Activated T-cell treated with anti-CD3 and anti-CD28 coated beads, Interleukin-2, amount 50 U/mL, for 72 hours (primary cell): ENCODE measurements at regions not wholly inside any gene's neighbourhood (a gene's known extent, or its start where the extent isn't known, plus 50 kb on each side); places are given as distances from the start of the nearest gene placed in this dataset.
"Not testable (repeated sequence)": the region's sequence is repeated elsewhere in the genome, so short reads cannot be mapped to it uniquely, and the experiment has no call there.

Source experiments
- ATAC-seq, 2 donors: fragments of 150-1000 bp; cut with Tn5 transposase; replicated peaks in 1 of 2; 2 replicates each; pipeline ENCODE4 v1.10.0; 2021; ENCODE audit warnings: moderate library complexity in 2 of 2, mild to moderate bottlenecking in 1 of 2
- DNase-seq, 2 donors: peaks; one replicate each; pipeline ENCODE4 v3.0.0; 2021 to 2022; ENCODE audit warnings: mixed read lengths in 1 of 2
- H3K27ac Mint-ChIP-seq: one replicate; pipeline ENCODE4 v1.8.0; 2022; ENCODE audit warnings: mild to moderate bottlenecking, moderate library complexity, mixed read lengths
- H3K27me3 Mint-ChIP-seq: one replicate; pipeline ENCODE4 v1.8.0; 2022; ENCODE audit warnings: low read depth, mixed read lengths
- H3K36me3 Mint-ChIP-seq, 2 donors: one replicate each; pipeline ENCODE4 v1.8.0; 2022; ENCODE audit warnings: mixed read lengths in 2 of 2, mild to moderate bottlenecking in 1 of 2; ENCODE audit not compliant: insufficient read depth in 2 of 2
- H3K4me1 Mint-ChIP-seq: one replicate; pipeline ENCODE4 v1.8.0; 2022; ENCODE audit warnings: low read depth, mixed read lengths
- H3K4me3 Mint-ChIP-seq, 2 donors: one replicate each; pipeline ENCODE4 v1.8.0; 2022; ENCODE audit warnings: mild to moderate bottlenecking in 2 of 2, mixed read lengths in 2 of 2, moderate library complexity in 2 of 2
- H3K9me3 Mint-ChIP-seq, 2 donors: one replicate each; pipeline ENCODE4 v1.8.0; 2022; ENCODE audit warnings: mixed read lengths in 2 of 2

- peak; percentile 49 to 69 for ATAC-seq
- no peak for DNase-seq
- Mint-ChIP-seq H3K4me1 (peaks cover 24% of the 10 kb centered on the region), H3K27me3 (no peaks in the 10 kb centered on the region), H3K27ac (no peak overlapping the region), H3K36me3 (peaks cover 11 to 23% of the 10 kb centered on the region in 2 donors), H3K4me3 (peak overlapping the region in 1 of 2 donors; percentile 38), H3K9me3 (peaks cover 5 to 11% of the 10 kb centered on the region in 2 donors)
Measured at GRCh38 chr12:68387338-68387737, 55.2 kb upstream of the MDM1 start.

GRCh38 chr12:68389305-68389704, 57.1 kb upstream of the MDM1 start:
- Mint-ChIP-seq H3K27ac (no peak overlapping the region), H3K4me3 (no peak overlapping the region), H3K27me3 (no peaks in the 10 kb centered on the region), H3K9me3 (peaks cover 2 to 8% of the 10 kb centered on the region in 2 donors), H3K36me3 (peaks cover 3 to 11% of the 10 kb centered on the region in 2 donors), H3K4me1 (peaks cover 14% of the 10 kb centered on the region)
- ATAC-seq (no peak), DNase-seq (no peak)

- ATAC-seq = no peak
- Mint-ChIP-seq H3K9me3 (peaks cover 0 to 2% of the 10 kb centered on the region in 2 donors), H3K4me1 (peaks cover 6% of the 10 kb centered on the region), H3K27me3 (no peaks in the 10 kb centered on the region), H3K4me3 (no peak overlapping the region), H3K27ac (no peak overlapping the region), H3K36me3 (peaks cover 3 to 4% of the 10 kb centered on the region in 2 donors)
- DNase-seq = no peak
Measured at GRCh38 chr12:68391937-68392336, 59.8 kb upstream of the MDM1 start.

GRCh38 chr12:68392376-68392775, 60.2 kb upstream of the MDM1 start:
- ATAC-seq (no peak), DNase-seq (no peak)
- H3K27ac Mint-ChIP-seq = no peak overlapping the region
- H3K4me3 Mint-ChIP-seq = no peak overlapping the region
- peaks cover 2 to 4% of the 10 kb centered on the region in 2 donors for H3K36me3 Mint-ChIP-seq
- peaks cover 4% of the 10 kb centered on the region for H3K4me1 Mint-ChIP-seq
- no peaks in the 10 kb centered on the region for H3K27me3 Mint-ChIP-seq
- H3K9me3 Mint-ChIP-seq = peaks cover under 1 to 2% of the 10 kb centered on the region in 2 donors

GRCh38 chr12:68393417-68393816, 61.3 kb upstream of the MDM1 start:
- no peaks in the 10 kb centered on the region for H3K4me1 Mint-ChIP-seq
- no peak for ATAC-seq
- no peak overlapping the region for H3K4me3 Mint-ChIP-seq
- H3K36me3 Mint-ChIP-seq = peaks cover 0 to 2% of the 10 kb centered on the region in 2 donors
- no peak overlapping the region for H3K27ac Mint-ChIP-seq
- no peak for DNase-seq
- H3K27me3 Mint-ChIP-seq = no peaks in the 10 kb centered on the region
- peaks cover 4 to 5% of the 10 kb centered on the region in 2 donors for H3K9me3 Mint-ChIP-seq

- Mint-ChIP-seq H3K27me3 (no peaks in the 10 kb centered on the region), H3K36me3 (no peaks in the 10 kb centered on the region), H3K9me3 (peaks cover 3 to 6% of the 10 kb centered on the region in 2 donors), H3K4me3 (no peak overlapping the region), H3K4me1 (peaks cover 4% of the 10 kb centered on the region), H3K27ac (no peak overlapping the region)
- DNase-seq (no peak), ATAC-seq (no peak)
Measured at GRCh38 chr12:68397566-68398158, 65.5 kb upstream of the MDM1 start.

- H3K4me3 Mint-ChIP-seq, H3K27ac Mint-ChIP-seq, H3K36me3 Mint-ChIP-seq, H3K9me3 Mint-ChIP-seq, H3K27me3 Mint-ChIP-seq, DNase-seq, ATAC-seq: not testable (repeated sequence)
- H3K4me1 Mint-ChIP-seq = peaks cover 11% of the 10 kb centered on the region
Measured at GRCh38 chr12:68398689-68399088, 66.5 kb upstream of the MDM1 start.

GRCh38 chr12:68400226-68400829, 68.2 kb upstream of the MDM1 start:
- Mint-ChIP-seq H3K4me3 (no peak overlapping the region), H3K9me3 (peaks cover 3 to 6% of the 10 kb centered on the region in 2 donors), H3K27ac (no peak overlapping the region), H3K4me1 (peaks cover 14% of the 10 kb centered on the region), H3K27me3 (peaks cover 5% of the 10 kb centered on the region), H3K36me3 (no peaks in the 10 kb centered on the region)
- DNase-seq = no peak
- no peak for ATAC-seq

- no peak for ATAC-seq
- Mint-ChIP-seq H3K4me1 (peaks cover 26% of the 10 kb centered on the region), H3K27me3 (peaks cover 5% of the 10 kb centered on the region), H3K36me3 (no peaks in the 10 kb centered on the region), H3K27ac (no peak overlapping the region), H3K9me3 (peaks cover 2 to 5% of the 10 kb centered on the region in 2 donors), H3K4me3 (no peak overlapping the region)
- no peak for DNase-seq
Measured at GRCh38 chr12:68402422-68402821, 70.3 kb upstream of the MDM1 start.

- Mint-ChIP-seq H3K9me3 (peaks cover 0 to 2% of the 10 kb centered on the region in 2 donors), H3K4me3 (no peak overlapping the region), H3K27me3 (peaks cover 5% of the 10 kb centered on the region), H3K27ac (no peak overlapping the region), H3K36me3 (no peaks in the 10 kb centered on the region), H3K4me1 (peaks cover 26% of the 10 kb centered on the region)
- no peak for DNase-seq
- ATAC-seq = no peak
Measured at GRCh38 chr12:68403296-68403695, 71.1 kb upstream of the MDM1 start.

GRCh38 chr12:68403711-68404110, 71.5 kb upstream of the MDM1 start:
- DNase-seq (no peak), ATAC-seq (no peak)
- peaks cover 5% of the 10 kb centered on the region for H3K27me3 Mint-ChIP-seq
- H3K27ac Mint-ChIP-seq = no peak overlapping the region
- H3K9me3 Mint-ChIP-seq = peaks cover 0 to 2% of the 10 kb centered on the region in 2 donors
- no peak overlapping the region for H3K4me3 Mint-ChIP-seq
- no peaks in the 10 kb centered on the region for H3K36me3 Mint-ChIP-seq
- H3K4me1 Mint-ChIP-seq = peaks cover 26% of the 10 kb centered on the region

- Mint-ChIP-seq H3K27ac (peak overlapping the region; percentile 21), H3K9me3 (no peaks in the 10 kb centered on the region), H3K36me3 (peaks cover 0 to 3% of the 10 kb centered on the region in 2 donors), H3K27me3 (peaks cover 5% of the 10 kb centered on the region), H3K4me1 (peaks cover 22% of the 10 kb centered on the region), H3K4me3 (no peak overlapping the region)
- DNase-seq (no peak), ATAC-seq (no peak)
Measured at GRCh38 chr12:68405343-68405781, 73.2 kb upstream of the MDM1 start.

- Mint-ChIP-seq H3K27ac (no peak overlapping the region), H3K36me3 (peaks cover 0 to 3% of the 10 kb centered on the region in 2 donors), H3K9me3 (no peaks in the 10 kb centered on the region), H3K4me1 (peaks cover 22% of the 10 kb centered on the region), H3K4me3 (no peak overlapping the region), H3K27me3 (peaks cover 5% of the 10 kb centered on the region)
- DNase-seq (no peak), ATAC-seq (no peak)
Measured at GRCh38 chr12:68406134-68406576, 74.0 kb upstream of the MDM1 start.

- peaks cover 5% of the 10 kb centered on the region for H3K27me3 Mint-ChIP-seq
- H3K4me1 Mint-ChIP-seq = peaks cover 22% of the 10 kb centered on the region
- DNase-seq (no peak), ATAC-seq (no peak)
- no peak overlapping the region for H3K27ac Mint-ChIP-seq
- no peak overlapping the region for H3K4me3 Mint-ChIP-seq
- H3K9me3 Mint-ChIP-seq = no peaks in the 10 kb centered on the region
- H3K36me3 Mint-ChIP-seq = peaks cover 0 to 3% of the 10 kb centered on the region in 2 donors
Measured at GRCh38 chr12:68406911-68407310, 74.7 kb upstream of the MDM1 start.
